Endodermal cell (in vitro differentiated cells): ENCODE measurements at regions not wholly inside any gene's neighbourhood (a gene's known extent, or its start where the extent isn't known, plus 50 kb on each side); places are given as distances from the start of the nearest gene placed in this dataset.

ENCODE experiments used
- DNase-seq: peaks from one replicate; pipeline ENCODE4 v3.0.0-alpha.2; 2017
- H3K27ac ChIP-seq: 2 replicates; pipeline ENCODE4 v1.5.1; 2013; ENCODE audit warnings: mild to moderate bottlenecking, low read depth, low read length, moderate library complexity
- H3K27me3 ChIP-seq: 2 replicates; pipeline ENCODE4 v1.6.1; 2013; ENCODE audit warnings: mild to moderate bottlenecking, low read length, moderate library complexity; ENCODE audit not compliant: insufficient read depth, control insufficient read depth, poor library complexity, severe bottlenecking
- H3K36me3 ChIP-seq: 2 replicates; pipeline ENCODE4 v1.7.0; 2013; ENCODE audit warnings: mild to moderate bottlenecking, low read length, moderate library complexity; ENCODE audit not compliant: control insufficient read depth, insufficient read depth
- H3K4me1 ChIP-seq: one replicate; pipeline ENCODE4 v1.7.0; 2013; ENCODE audit warnings: low read length; ENCODE audit not compliant: control insufficient read depth, insufficient read depth
- H3K4me3 ChIP-seq: 2 replicates; pipeline ENCODE4 v1.5.1; 2013; ENCODE audit warnings: mild to moderate bottlenecking, low read length, moderate library complexity
- H3K9ac ChIP-seq: 2 replicates; pipeline ENCODE4 v1.6.1; 2013; ENCODE audit warnings: mild to moderate bottlenecking, low read length, moderate library complexity; ENCODE audit not compliant: poor library complexity, severe bottlenecking; ENCODE audit errors: extremely low read depth
- H3K9me3 ChIP-seq: 2 replicates; pipeline ENCODE4 v1.6.1; 2013; ENCODE audit warnings: mild to moderate bottlenecking, low read length, moderate library complexity; ENCODE audit not compliant: control insufficient read depth
- H3K27ac Mint-ChIP-seq: 2 replicates; pipeline ENCODE4 v1.8.0; 2020; ENCODE audit warnings: mixed read lengths
- H3K27me3 Mint-ChIP-seq: 2 replicates; pipeline ENCODE4 v1.8.0; 2021; ENCODE audit warnings: mild to moderate bottlenecking, mixed read lengths; ENCODE audit not compliant: insufficient read depth
- H3K36me3 Mint-ChIP-seq: 2 replicates; pipeline ENCODE4 v1.8.0; 2020; ENCODE audit warnings: low read depth, mixed read lengths
- H3K4me1 Mint-ChIP-seq: 2 replicates; pipeline ENCODE4 v1.8.0; 2020; ENCODE audit warnings: mixed read lengths
- H3K4me3 Mint-ChIP-seq: 2 replicates; pipeline ENCODE4 v1.8.0; 2020; ENCODE audit warnings: mild to moderate bottlenecking, moderate library complexity, mixed read lengths
- H3K9me3 Mint-ChIP-seq: 2 replicates; pipeline ENCODE4 v1.8.0; 2020; ENCODE audit warnings: mild to moderate bottlenecking, mixed read lengths
- CTCF ChIP-seq: fragments of 200-600 bp; sonication (generic); conservative IDR thresholded peaks from 2 replicates; pipeline ENCODE4 v1.5.0; 2021; ENCODE audit warnings: antibody characterized with exemption, mild to moderate bottlenecking
- WGBS, 2 experiments: methylation state at CpG; one replicate each; pipeline versions ENCODE4 v1.1.5 to v1.1.7; 2013; ENCODE audit warnings: missing lambda C conversion rate in 2 of 2, mixed read lengths in 1 of 2; ENCODE audit not compliant: insufficient coverage in 1 of 2, insufficient read length in 1 of 2; 5-methylcytosine and 5-hydroxymethylcytosine counted together

- DNase-seq, result no peak
- Mint-ChIP-seq H3K4me3 (no peak overlapping the region), H3K27me3 (no peaks in the 10 kb centered on the region), H3K4me1 (peaks cover 42% of the 10 kb centered on the region), H3K9me3 (peaks cover 22% of the 10 kb centered on the region), H3K27ac (no peak overlapping the region), H3K36me3 (peaks cover 7% of the 10 kb centered on the region)
- no peaks in the 10 kb centered on the region for H3K27me3 ChIP-seq
- no peak overlapping the region for H3K9ac ChIP-seq
- H3K27ac ChIP-seq, result no peak overlapping the region
- TF ChIP-seq CTCF, result no peak
- H3K4me1 ChIP-seq, result peaks cover 12% of the 10 kb centered on the region
- no peaks in the 10 kb centered on the region for H3K36me3 ChIP-seq
- no peak overlapping the region for H3K4me3 ChIP-seq
- 80 to 100% methylated on average over 1 of the region's 1 CpG for WGBS, 2 experiments
- H3K9me3 ChIP-seq, result peaks cover 19% of the 10 kb centered on the region
Measured at GRCh38 chr1:95406279-95406678, 172.3 kb downstream of the RWDD3 start.

DNA sequence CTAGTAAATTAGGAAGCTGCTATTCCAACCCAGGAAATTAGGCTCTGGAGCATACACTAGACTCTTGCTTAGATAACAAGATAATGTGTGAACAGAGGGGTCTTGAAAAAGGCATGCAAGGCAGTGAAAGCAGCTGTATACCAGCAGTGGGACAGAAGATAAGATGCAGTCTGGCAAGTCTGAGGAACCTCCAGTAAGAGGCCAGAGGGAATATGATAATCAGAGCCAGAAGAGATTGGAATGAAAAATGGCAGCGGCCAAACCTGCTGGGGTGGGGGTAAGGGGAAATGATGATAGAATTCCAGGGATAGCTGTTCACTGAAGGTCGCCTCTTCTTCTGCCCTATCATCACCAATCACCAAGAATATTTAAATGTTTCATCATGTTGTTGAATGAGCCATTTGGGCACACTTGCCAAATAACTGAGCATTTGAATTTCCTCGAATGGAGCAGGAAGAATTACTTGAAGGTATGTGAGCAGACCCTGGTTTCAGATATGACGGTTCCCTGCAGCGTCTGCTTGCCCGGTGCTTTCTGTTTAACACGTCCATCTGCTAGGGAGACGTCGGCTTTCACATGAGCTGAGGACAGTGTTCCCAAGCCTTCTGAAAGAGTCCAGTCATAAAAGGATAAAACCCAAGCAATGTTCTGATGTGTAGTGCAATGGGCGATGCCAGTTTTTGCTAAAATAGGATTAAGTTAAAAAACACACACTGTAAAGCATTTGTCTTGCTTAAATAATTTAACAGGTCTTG lies 173.3 kb downstream of the RWDD3 start:
- peaks cover 7% of the 10 kb centered on the region for H3K36me3 Mint-ChIP-seq
- H3K27me3 Mint-ChIP-seq, result no peaks in the 10 kb centered on the region
- no peaks in the 10 kb centered on the region for H3K27me3 ChIP-seq
- H3K9me3 Mint-ChIP-seq, result peaks cover 22% of the 10 kb centered on the region
- H3K4me3 Mint-ChIP-seq, result peak overlapping the region; percentile 6
- H3K9me3 ChIP-seq, result peaks cover 19% of the 10 kb centered on the region
- H3K4me3 ChIP-seq, result peak overlapping the region; percentile 47
- H3K36me3 ChIP-seq, result no peaks in the 10 kb centered on the region
- H3K27ac ChIP-seq, result peak overlapping the region; percentile 57
- 68 to 81% methylated on average over 7 to 10 of the region's 10 CpGs for WGBS, 2 experiments
- H3K4me1 ChIP-seq, result peaks cover 12% of the 10 kb centered on the region
- no peak overlapping the region for H3K9ac ChIP-seq
- peak; percentile 58 for DNase-seq
- peaks cover 47% of the 10 kb centered on the region for H3K4me1 Mint-ChIP-seq
- no peak for TF ChIP-seq CTCF
- peak overlapping the region; percentile 79 for H3K27ac Mint-ChIP-seq

DNA sequence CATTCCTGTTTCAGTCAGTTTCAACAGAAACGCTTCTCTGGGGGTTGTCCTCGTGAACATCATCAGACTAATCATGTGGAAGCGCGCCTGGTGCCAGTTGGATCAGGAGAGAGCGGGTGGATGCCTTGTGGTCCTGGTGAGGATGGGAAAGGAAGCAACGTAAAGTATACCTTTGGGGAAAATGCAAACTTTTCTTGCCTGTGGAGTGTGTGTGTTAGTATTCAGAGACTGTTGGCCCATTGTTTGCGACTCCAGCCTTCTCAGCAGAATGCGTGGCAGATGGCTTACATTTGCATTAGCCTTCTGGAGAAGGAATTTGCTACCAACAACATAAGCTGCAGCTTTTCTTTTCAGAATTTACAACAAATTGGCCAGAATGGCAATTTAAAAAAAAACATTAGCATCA lies 173.9 kb downstream of the RWDD3 start:
- H3K27me3 Mint-ChIP-seq, result no peaks in the 10 kb centered on the region
- peaks cover 47% of the 10 kb centered on the region for H3K4me1 Mint-ChIP-seq
- peak overlapping the region; percentile 79 for H3K27ac Mint-ChIP-seq
- Histone ChIP-seq H3K36me3 (no peaks in the 10 kb centered on the region), H3K4me3 (peak overlapping the region; percentile 47), H3K27me3 (no peaks in the 10 kb centered on the region), H3K4me1 (peaks cover 12% of the 10 kb centered on the region), H3K9me3 (peaks cover 18% of the 10 kb centered on the region), H3K27ac (peak overlapping the region; percentile 57), H3K9ac (no peak overlapping the region)
- H3K9me3 Mint-ChIP-seq, result peaks cover 20% of the 10 kb centered on the region
- WGBS, 2 experiments, result 13 to 44% methylated on average over 2 to 8 of the region's 8 CpGs
- peaks cover 7% of the 10 kb centered on the region for H3K36me3 Mint-ChIP-seq
- peak overlapping the region; percentile 6 for H3K4me3 Mint-ChIP-seq
- no peak for TF ChIP-seq CTCF
- peak; percentile 66 for DNase-seq
